Thymus (tissue), 11 donors: ENCODE measurements at regions not wholly inside any gene's neighbourhood (a gene's known extent, or its start where the extent isn't known, plus 50 kb on each side); places are given as distances from the start of the nearest gene placed in this dataset.

ENCODE experiments used
- DNase-seq, 9 donors: peaks; one replicate each; pipeline ENCODE4 v3.0.0-alpha.2; 2013; ENCODE audit warnings: low spot score in 9 of 9, low read depth in 6 of 9, missing footprints in 1 of 9
- H3K27ac ChIP-seq, 2 donors: one replicate each; pipeline ENCODE4 v1.5.1; 2013; ENCODE audit warnings: control low read depth in 1 of 2, low read depth in 1 of 2, low read length in 1 of 2, mild to moderate bottlenecking in 1 of 2, moderate library complexity in 1 of 2
- H3K27me3 ChIP-seq, 2 donors: one replicate each; pipeline ENCODE4 v1.5.1; 2013; ENCODE audit warnings: low read length in 1 of 2; ENCODE audit not compliant: control insufficient read depth in 2 of 2, insufficient read depth in 1 of 2
- H3K36me3 ChIP-seq, 2 donors: one replicate each; pipeline ENCODE4 v1.5.1; 2013; ENCODE audit warnings: low read length in 1 of 2, mild to moderate bottlenecking in 1 of 2, moderate library complexity in 1 of 2; ENCODE audit not compliant: control insufficient read depth in 2 of 2, insufficient read depth in 2 of 2
- H3K4me1 ChIP-seq, 2 donors: one replicate each; pipeline ENCODE4 v1.5.1; 2013; ENCODE audit warnings: low read length in 2 of 2; ENCODE audit not compliant: control insufficient read depth in 2 of 2, insufficient read depth in 2 of 2
- H3K4me3 ChIP-seq, 2 donors: one replicate each; pipeline ENCODE4 v1.5.1; 2013; ENCODE audit warnings: low read length in 2 of 2, control low read depth in 1 of 2, mild to moderate bottlenecking in 1 of 2
- H3K9me3 ChIP-seq, 2 donors: one replicate each; pipeline ENCODE4 v1.5.1; 2013; ENCODE audit warnings: low read length in 1 of 2, mild to moderate bottlenecking in 1 of 2; ENCODE audit not compliant: control insufficient read depth in 2 of 2, insufficient read depth in 1 of 2
- WGBS: extraction: QIAGEN DNeasy Blood & Tissue Kit; methylation state at CpG from one replicate; pipeline ENCODE4 v1.1.7; 2013; 5-methylcytosine and 5-hydroxymethylcytosine counted together
- donor health status: healthy.

GRCh38 chr3:148204131-148204530 lies 493.6 kb upstream of the AGTR1 start:
- H3K27ac ChIP-seq, result no peak overlapping the region
- H3K36me3 ChIP-seq, result no peaks in the 10 kb centered on the region
- WGBS, result 77% methylated on average over 1 of the region's 1 CpG
- no peaks in the 10 kb centered on the region for H3K27me3 ChIP-seq
- no peaks in the 10 kb centered on the region for H3K9me3 ChIP-seq
- no peaks in the 10 kb centered on the region for H3K4me1 ChIP-seq
- H3K4me3 ChIP-seq, result no peak overlapping the region
- DNase-seq, result no peak

- DNase-seq, result no peak
- WGBS, result 85% methylated on average over 2 of the region's 2 CpGs
- H3K4me1 ChIP-seq, result no peaks in the 10 kb centered on the region
- no peaks in the 10 kb centered on the region for H3K36me3 ChIP-seq
- no peak overlapping the region for H3K27ac ChIP-seq
- no peaks in the 10 kb centered on the region for H3K9me3 ChIP-seq
- no peak overlapping the region for H3K4me3 ChIP-seq
- no peaks in the 10 kb centered on the region for H3K27me3 ChIP-seq
These were observed 491.7 kb upstream of the AGTR1 start for GRCh38 chr3:148205977-148206376.

GRCh38 chr3:148206446-148206845 lies 491.3 kb upstream of the AGTR1 start:
- no peaks in the 10 kb centered on the region for H3K36me3 ChIP-seq
- H3K27me3 ChIP-seq, result no peaks in the 10 kb centered on the region
- DNase-seq, result no peak
- no peaks in the 10 kb centered on the region for H3K4me1 ChIP-seq
- WGBS, result 47% methylated on average over 1 of the region's 1 CpG
- no peaks in the 10 kb centered on the region for H3K9me3 ChIP-seq
- no peak overlapping the region for H3K4me3 ChIP-seq
- H3K27ac ChIP-seq, result no peak overlapping the region

- no peaks in the 10 kb centered on the region for H3K36me3 ChIP-seq
- no peaks in the 10 kb centered on the region for H3K27me3 ChIP-seq
- no peaks in the 10 kb centered on the region for H3K4me1 ChIP-seq
- DNase-seq, result no peak
- H3K4me3 ChIP-seq, result no peak overlapping the region
- H3K9me3 ChIP-seq, result no peaks in the 10 kb centered on the region
- H3K27ac ChIP-seq, result no peak overlapping the region
These were observed 488.7 kb upstream of the AGTR1 start for GRCh38 chr3:148208975-148209374.

- no peaks in the 10 kb centered on the region for H3K27me3 ChIP-seq
- no peaks in the 10 kb centered on the region for H3K4me1 ChIP-seq
- H3K9me3 ChIP-seq, result no peaks in the 10 kb centered on the region
- no peaks in the 10 kb centered on the region for H3K36me3 ChIP-seq
- H3K27ac ChIP-seq, result no peak overlapping the region
- DNase-seq, result no peak
- H3K4me3 ChIP-seq, result no peak overlapping the region
These were observed 486.0 kb upstream of the AGTR1 start for GRCh38 chr3:148211725-148212124.

- Histone ChIP-seq H3K4me1 (no peaks in the 10 kb centered on the region), H3K4me3 (no peak overlapping the region), H3K36me3 (no peaks in the 10 kb centered on the region), H3K27ac (no peak overlapping the region), H3K27me3 (no peaks in the 10 kb centered on the region), H3K9me3 (no peaks in the 10 kb centered on the region)
- no peak for DNase-seq
- WGBS, result 93% methylated on average over 3 of the region's 3 CpGs
These were observed 483.0 kb upstream of the AGTR1 start for GRCh38 chr3:148214705-148215104.

- no peak overlapping the region for H3K4me3 ChIP-seq
- H3K27me3 ChIP-seq, result no peaks in the 10 kb centered on the region
- no peak overlapping the region for H3K27ac ChIP-seq
- no peaks in the 10 kb centered on the region for H3K9me3 ChIP-seq
- H3K36me3 ChIP-seq, result no peaks in the 10 kb centered on the region
- H3K4me1 ChIP-seq, result no peaks in the 10 kb centered on the region
- DNase-seq, result no peak
- 90% methylated on average over 3 of the region's 3 CpGs for whole genome bisulfite sequencing
These were observed 480.4 kb upstream of the AGTR1 start for GRCh38 chr3:148217317-148217716.

GRCh38 chr3:148218222-148218621 lies 479.5 kb upstream of the AGTR1 start:
- H3K27ac ChIP-seq, result no peak overlapping the region
- 77% methylated on average over 3 of the region's 3 CpGs for WGBS
- no peaks in the 10 kb centered on the region for H3K27me3 ChIP-seq
- H3K4me3 ChIP-seq, result no peak overlapping the region
- H3K4me1 ChIP-seq, result no peaks in the 10 kb centered on the region
- no peaks in the 10 kb centered on the region for H3K36me3 ChIP-seq
- no peak for DNase-seq
- no peaks in the 10 kb centered on the region for H3K9me3 ChIP-seq

- H3K4me1 ChIP-seq, result no peaks in the 10 kb centered on the region
- no peak overlapping the region for H3K27ac ChIP-seq
- H3K36me3 ChIP-seq, result no peaks in the 10 kb centered on the region
- WGBS, result 96% methylated on average over 2 of the region's 2 CpGs
- no peaks in the 10 kb centered on the region for H3K27me3 ChIP-seq
- H3K9me3 ChIP-seq, result no peaks in the 10 kb centered on the region
- H3K4me3 ChIP-seq, result no peak overlapping the region
- no peak for DNase-seq
These were observed 477.7 kb upstream of the AGTR1 start for GRCh38 chr3:148219999-148220398.

GRCh38 chr3:148221303-148221702 lies 476.4 kb upstream of the AGTR1 start:
- no peaks in the 10 kb centered on the region for H3K27me3 ChIP-seq
- 28% methylated on average over 1 of the region's 1 CpG for WGBS
- H3K36me3 ChIP-seq, result no peaks in the 10 kb centered on the region
- no peak overlapping the region for H3K27ac ChIP-seq
- no peak overlapping the region for H3K4me3 ChIP-seq
- H3K9me3 ChIP-seq, result no peaks in the 10 kb centered on the region
- no peak for DNase-seq
- no peaks in the 10 kb centered on the region for H3K4me1 ChIP-seq
